ENCODE measurements at regions not wholly inside any gene's neighbourhood (a gene's known extent, or its start where the extent isn't known, plus 50 kb on each side); places are given as distances from the start of the nearest gene placed in this dataset.

GRCh38 chr13:62296812-62297211, 881.2 kb upstream of the PCDH20 start:
- Histone ChIP-seq H3K4me1 (ENCODE audit: low read depth) (no peaks in the 10 kb centered on the region), H3K9me3 (peaks cover 4% of the 10 kb centered on the region), H3K4me3 (no peak overlapping the region), H3K36me3 (ENCODE audit: low read depth) (no peaks in the 10 kb centered on the region)
- no peak for DNase-seq
- intact Hi-C loops (cut with DNase I, micrococcal nuclease): no loop called here
- no peak for ATAC-seq
- no peak for TF ChIP-seq CTCF (IDR thresholded peaks at IDR 0.05)

DNA sequence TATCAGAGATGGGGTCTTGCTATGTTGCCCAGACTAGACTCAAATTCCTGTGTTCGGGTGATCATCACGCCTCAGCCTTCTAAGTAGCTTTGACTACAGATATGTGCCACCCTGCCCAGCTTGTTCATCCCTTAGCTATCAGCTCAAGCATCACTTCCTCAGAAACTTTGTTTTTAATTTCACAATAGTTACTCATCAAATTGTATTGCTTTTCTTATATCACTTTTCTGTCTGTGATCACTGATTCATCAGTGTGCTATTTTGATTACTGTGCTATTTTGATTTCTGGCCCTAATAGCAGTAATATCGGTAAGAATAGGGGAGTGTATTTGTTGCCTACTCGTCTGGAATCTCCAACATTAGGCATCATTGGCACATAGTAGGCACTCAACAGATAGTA, 878.6 kb upstream of the PCDH20 start:
- intact Hi-C loops (cut with DNase I, micrococcal nuclease): no loop called here
- ATAC-seq: no peak
- Histone ChIP-seq H3K9me3 (peaks cover 4% of the 10 kb centered on the region), H3K4me3 (no peak overlapping the region), H3K36me3 (ENCODE audit: low read depth) (no peaks in the 10 kb centered on the region), H3K4me1 (ENCODE audit: low read depth) (no peaks in the 10 kb centered on the region)
- no peak for TF ChIP-seq CTCF (IDR thresholded peaks at IDR 0.05)
- DNase-seq: no peak

GRCh38 chr13:62292714-62293480, 877.2 kb upstream of the PCDH20 start:
- no peak for DNase-seq
- no peaks in the 10 kb centered on the region for H3K4me1 ChIP-seq (ENCODE audit: low read depth)

GRCh38 chr13:62290542-62290941, 874.9 kb upstream of the PCDH20 start:
- TF ChIP-seq CTCF (IDR thresholded peaks at IDR 0.05): no peak
- ATAC-seq (no peak), DNase-seq (no peak)
- Histone ChIP-seq H3K4me3 (no peak overlapping the region), H3K36me3 (ENCODE audit: low read depth) (no peaks in the 10 kb centered on the region), H3K9me3 (peaks cover 8% of the 10 kb centered on the region), H3K4me1 (ENCODE audit: low read depth) (no peaks in the 10 kb centered on the region)
- intact Hi-C loops (cut with DNase I, micrococcal nuclease): no loop called here

More at GRCh38 chr13:62292714-62293480, 877.2 kb upstream of the PCDH20 start:
- TF ChIP-seq CTCF (IDR thresholded peaks at IDR 0.05): no peak
- intact Hi-C loops (cut with DNase I, micrococcal nuclease): no loop called here
- Histone ChIP-seq H3K4me3 (no peak overlapping the region), H3K9me3 (peaks cover 8% of the 10 kb centered on the region), H3K36me3 (ENCODE audit: low read depth) (no peaks in the 10 kb centered on the region)
- ATAC-seq: no peak

DNA sequence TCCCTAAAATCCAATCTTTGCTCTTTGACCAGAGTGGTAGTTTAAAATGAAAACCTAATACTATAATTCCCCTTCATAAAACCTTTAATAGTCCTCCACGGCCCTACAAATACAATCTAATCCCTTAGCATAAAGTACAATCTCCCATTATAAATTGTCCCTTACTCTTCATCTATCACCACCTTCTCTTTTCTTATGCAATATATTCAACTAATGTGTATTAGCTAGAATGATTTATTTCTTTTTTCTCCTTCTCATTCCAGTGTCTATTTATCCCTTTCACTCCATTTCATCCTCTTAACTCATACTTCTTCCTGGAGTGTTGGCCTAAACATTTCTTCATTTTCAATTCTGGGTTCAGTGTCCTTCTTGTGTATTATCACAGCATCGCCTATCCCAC, 872.1 kb upstream of the PCDH20 start:
- intact Hi-C loops (cut with DNase I, micrococcal nuclease): no loop called here
- Histone ChIP-seq H3K4me1 (ENCODE audit: low read depth) (no peaks in the 10 kb centered on the region), H3K9me3 (peaks cover 13% of the 10 kb centered on the region), H3K36me3 (ENCODE audit: low read depth) (no peaks in the 10 kb centered on the region), H3K4me3 (no peak overlapping the region)
- DNase-seq (no peak), ATAC-seq (no peak)
- TF ChIP-seq CTCF (IDR thresholded peaks at IDR 0.05): no peak

Data from mucosa of descending colon (tissue), 3 donors.